GM12874 (cell line): ENCODE measurements at regions not wholly inside any gene's neighbourhood (a gene's known extent, or its start where the extent isn't known, plus 50 kb on each side); places are given as distances from the start of the nearest gene placed in this dataset.

Experiments
- CTCF ChIP-seq: IDR thresholded peaks from 2 replicates; pipeline ENCODE4 v1.5.1; 2011; ENCODE audit warnings: low read depth, mild to moderate bottlenecking, control low read depth, low read length, moderate library complexity; ENCODE audit not compliant: insufficient read depth

- TF ChIP-seq CTCF: no peak
Measured at GRCh38 chr11:129657866-129658525, 157.7 kb upstream of the TMEM45B start.

- TF ChIP-seq CTCF: no peak
Measured at GRCh38 chr11:129658526-129658867, 157.2 kb upstream of the TMEM45B start.

GRCh38 chr11:129680907-129681306 is 134.7 kb upstream of the TMEM45B start:
- no peak for TF ChIP-seq CTCF

- TF ChIP-seq CTCF: no peak
Measured at GRCh38 chr11:129681344-129682114, 134.1 kb upstream of the TMEM45B start.

GRCh38 chr11:129686269-129686668 is 129.4 kb upstream of the TMEM45B start:
- no peak for TF ChIP-seq CTCF

GRCh38 chr11:129691142-129691541 is 124.5 kb upstream of the TMEM45B start:
- TF ChIP-seq CTCF: no peak

GRCh38 chr11:129694538-129694937 is 121.1 kb upstream of the TMEM45B start:
- peak; percentile 29; the same call in 1 of the 2 replicates for TF ChIP-seq CTCF
